HEK293 (cell line): ENCODE measurements at regions not wholly inside any gene's neighbourhood (a gene's known extent, or its start where the extent isn't known, plus 50 kb on each side); places are given as distances from the start of the nearest gene placed in this dataset.
"Not testable (repeated sequence)": the region's sequence is repeated elsewhere in the genome, so short reads cannot be mapped to it uniquely, and the experiment has no call there.

ENCODE experiments used
- CTCF ChIA-PET: fragments of 350-600 bp; formaldehyde crosslinking; extraction: SDS; loops from one replicate; lab custom pipeline; 2021; ENCODE audit warnings: antibody characterized with exemption; lab: Yijun Ruan, JAX
- POLR2A ChIA-PET: fragments of 300-600 bp; formaldehyde crosslinking; extraction: SDS; loops from one replicate; lab custom pipeline; 2020; ENCODE audit warnings: antibody characterized with exemption, inconsistent platforms; lab: Yijun Ruan, JAX
- H3K27ac ChIP-seq: fragments of 200-500 bp; sonication (Bioruptor generic); 2 replicates; pipeline ENCODE4 v1.5.1; 2014; ENCODE audit warnings: low read depth, low read length, control low read depth, inconsistent platforms; ENCODE audit errors: extremely low read depth
- H3K36me3 ChIP-seq, 2 experiments: fragments of 200-500 bp in 1 of 2; sonication (Bioruptor generic) in 1 of 2; 1 replicate in 1 of 2; 2 replicates in 1 of 2; pipeline ENCODE4 v1.5.1; 2014 to 2017; ENCODE audit warnings: inconsistent platforms in 2 of 2, low read length in 2 of 2; ENCODE audit not compliant: control insufficient read depth in 2 of 2, insufficient read depth in 1 of 2
- H3K4me1 ChIP-seq: fragments of 200-500 bp; sonication (Bioruptor generic); 2 replicates; pipeline ENCODE4 v1.5.1; 2014; ENCODE audit warnings: mild to moderate bottlenecking, low read length, inconsistent platforms; ENCODE audit not compliant: control insufficient read depth, insufficient read depth
- H3K4me3 ChIP-seq: 2 replicates; pipeline ENCODE4 v1.5.1; 2011; ENCODE audit warnings: low read depth, mild to moderate bottlenecking, control low read depth, low read length, moderate library complexity
- H3K9me3 ChIP-seq: fragments of 200-500 bp; sonication (Bioruptor generic); 2 replicates; pipeline ENCODE4 v1.5.1; 2014; ENCODE audit warnings: low read depth, low read length, inconsistent platforms; ENCODE audit not compliant: control insufficient read depth, insufficient read depth
- BCL6B ChIP-seq: fragments of 450-650 bp; formaldehyde crosslinking; IDR thresholded peaks from 2 replicates; pipeline ENCODE4 v1.5.1; 2017; ENCODE audit warnings: missing biosample characterization, missing genetic modification characterization
- EGR2 ChIP-seq: fragments of 450-650 bp; formaldehyde crosslinking; IDR thresholded peaks from 2 replicates; pipeline ENCODE4 v1.5.1; 2016; ENCODE audit warnings: low read depth, missing biosample characterization, missing genetic modification characterization
- GFI1B ChIP-seq: fragments of 450-650 bp; formaldehyde crosslinking; IDR thresholded peaks from 2 replicates; pipeline ENCODE4 v1.5.1; 2016; ENCODE audit warnings: missing biosample characterization, missing genetic modification characterization
- KLF1 ChIP-seq: fragments of 450-650 bp; formaldehyde crosslinking; IDR thresholded peaks from 2 replicates; pipeline ENCODE4 v1.5.1; 2016; ENCODE audit warnings: missing biosample characterization, missing genetic modification characterization
- PRDM10 ChIP-seq: fragments of 450-650 bp; formaldehyde crosslinking; IDR thresholded peaks from 2 replicates; pipeline ENCODE4 v1.5.1; 2016; ENCODE audit warnings: missing biosample characterization, missing genetic modification characterization
- RBAK ChIP-seq: fragments of 450-650 bp; formaldehyde crosslinking; IDR thresholded peaks from 2 replicates; pipeline ENCODE4 v1.5.1; 2016; ENCODE audit warnings: missing biosample characterization, missing genetic modification characterization
- TCF7L2 ChIP-seq: IDR thresholded peaks from 2 replicates; pipeline ENCODE4 v1.6.1; 2011; ENCODE audit warnings: low read depth, mild to moderate bottlenecking, inconsistent platforms, low read length, moderate library complexity, borderline replicate concordance
- WT1 ChIP-seq: fragments of 450-650 bp; formaldehyde crosslinking; IDR thresholded peaks from 2 replicates; pipeline ENCODE4 v1.5.1; 2016; ENCODE audit warnings: missing biosample characterization, missing genetic modification characterization
- ZFP69B ChIP-seq: fragments of 450-650 bp; formaldehyde crosslinking; IDR thresholded peaks from 2 replicates; pipeline ENCODE4 v1.5.1; 2016; ENCODE audit warnings: missing biosample characterization, missing genetic modification characterization
- ZNF146 ChIP-seq: fragments of 450-650 bp; formaldehyde crosslinking; IDR thresholded peaks from 2 replicates; pipeline ENCODE4 v1.5.1; 2016; ENCODE audit warnings: missing biosample characterization, missing genetic modification characterization
- ZNF157 ChIP-seq: fragments of 450-650 bp; formaldehyde crosslinking; IDR thresholded peaks from 2 replicates; pipeline ENCODE4 v1.5.1; 2016; ENCODE audit warnings: missing biosample characterization, missing genetic modification characterization
- ZNF555 ChIP-seq: fragments of 450-650 bp; formaldehyde crosslinking; conservative IDR thresholded peaks from 2 replicates; pipeline ENCODE4 v1.5.1; 2017; ENCODE audit warnings: missing biosample characterization, mild to moderate bottlenecking, missing genetic modification characterization, inconsistent platforms
- ZNF558 ChIP-seq: fragments of 450-650 bp; formaldehyde crosslinking; IDR thresholded peaks from 2 replicates; pipeline ENCODE4 v1.5.1; 2016; ENCODE audit warnings: missing biosample characterization, missing genetic modification characterization
- ZNF585B ChIP-seq: fragments of 450-650 bp; formaldehyde crosslinking; IDR thresholded peaks from 2 replicates; pipeline ENCODE4 v1.5.1; 2016; ENCODE audit warnings: missing biosample characterization, missing genetic modification characterization
- ZNF785 ChIP-seq: fragments of 450-650 bp; formaldehyde crosslinking; IDR thresholded peaks from 2 replicates; pipeline ENCODE4 v1.5.1; 2016; ENCODE audit warnings: missing biosample characterization, missing genetic modification characterization
- TF ChIP-seq, protein P1 (sequence below): fragments of 450-650 bp; formaldehyde crosslinking; IDR thresholded peaks from 2 replicates; pipeline ENCODE4 v1.5.1; 2016; ENCODE audit warnings: missing biosample characterization, missing genetic modification characterization
- TF ChIP-seq, protein P2 (sequence below): fragments of 450-650 bp; IDR thresholded peaks from 2 replicates; pipeline ENCODE4 v1.5.1; 2018; ENCODE audit warnings: missing biosample characterization, mild to moderate bottlenecking, missing genetic modification characterization

DNA sequence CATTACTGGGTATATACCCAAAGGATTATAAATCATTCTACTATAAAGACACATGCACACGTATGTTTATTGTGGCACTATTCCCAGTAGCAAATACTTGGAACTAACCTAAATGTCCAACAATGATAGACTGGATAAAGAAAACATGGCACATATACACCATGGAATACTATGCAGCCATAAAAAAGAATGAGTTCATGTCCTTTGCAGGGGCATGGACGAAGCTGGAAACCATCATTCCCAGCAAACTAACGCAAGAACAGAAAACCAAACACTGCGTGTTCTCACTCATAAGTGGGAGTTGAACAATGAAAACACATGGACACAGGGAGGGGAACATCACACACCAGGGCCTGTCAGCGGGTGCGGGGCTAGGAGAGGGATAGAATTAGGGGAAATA lies 114.5 kb upstream of the CHD1 start:
- peak; percentile 81 for TF ChIP-seq ZNF146 (tag by site-specific recombination)
- H3K4me1 ChIP-seq, H3K4me3 ChIP-seq, H3K9me3 ChIP-seq, POLR2A ChIA-PET, H3K36me3 ChIP-seq, H3K27ac ChIP-seq: not testable (repeated sequence)
- CTCF ChIA-PET, result interaction anchor here (0.7 kb wide), 1 partner anchor 234 kb away, joined by 3 read pairs; no protein-coding TSS in a partner anchor

GRCh38 chr5:99037668-99038067 lies 108.9 kb upstream of the CHD1 start:
- Histone ChIP-seq H3K27ac (no peak overlapping the region), H3K36me3 (no peaks in the 10 kb centered on the region), H3K9me3 (no peaks in the 10 kb centered on the region), H3K4me3 (no peak overlapping the region)
- TF ChIP-seq, protein P1, sequence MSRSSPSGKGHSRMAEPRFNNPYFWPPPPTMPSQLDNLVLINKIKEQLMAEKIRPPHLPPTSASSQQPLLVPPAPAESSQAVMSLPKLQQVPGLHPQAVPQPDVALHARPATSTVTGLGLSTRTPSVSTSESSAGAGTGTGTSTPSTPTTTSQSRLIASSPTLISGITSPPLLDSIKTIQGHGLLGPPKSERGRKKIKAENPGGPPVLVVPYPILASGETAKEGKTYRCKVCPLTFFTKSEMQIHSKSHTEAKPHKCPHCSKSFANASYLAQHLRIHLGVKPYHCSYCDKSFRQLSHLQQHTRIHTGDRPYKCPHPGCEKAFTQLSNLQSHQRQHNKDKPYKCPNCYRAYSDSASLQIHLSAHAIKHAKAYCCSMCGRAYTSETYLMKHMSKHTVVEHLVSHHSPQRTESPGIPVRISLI (tag by site-specific recombination), result no peak
- TF ChIP-seq ZNF157 (tag by site-specific recombination) (no peak), ZNF785 (tag by site-specific recombination) (no peak), GFI1B (no peak), ZNF585B (tag by site-specific recombination) (no peak), ZFP69B (tag by site-specific recombination) (peak; percentile 77; the same call in 1 of the 2 replicates), RBAK (tag by site-specific recombination) (no peak), ZNF558 (tag by site-specific recombination) (no peak), TCF7L2 (no peak), PRDM10 (0 out of 2 replicates have a peak, but pooled peaks have one; percentile 18), BCL6B (tag by site-specific recombination) (no peak), ZNF555 (tag by site-specific recombination) (no peak), WT1 (tag by site-specific recombination) (no peak), KLF1 (peak; percentile 42; the same call in 1 of the 2 replicates), EGR2 (tag by site-specific recombination) (no peak)
- TF ChIP-seq, protein P2, sequence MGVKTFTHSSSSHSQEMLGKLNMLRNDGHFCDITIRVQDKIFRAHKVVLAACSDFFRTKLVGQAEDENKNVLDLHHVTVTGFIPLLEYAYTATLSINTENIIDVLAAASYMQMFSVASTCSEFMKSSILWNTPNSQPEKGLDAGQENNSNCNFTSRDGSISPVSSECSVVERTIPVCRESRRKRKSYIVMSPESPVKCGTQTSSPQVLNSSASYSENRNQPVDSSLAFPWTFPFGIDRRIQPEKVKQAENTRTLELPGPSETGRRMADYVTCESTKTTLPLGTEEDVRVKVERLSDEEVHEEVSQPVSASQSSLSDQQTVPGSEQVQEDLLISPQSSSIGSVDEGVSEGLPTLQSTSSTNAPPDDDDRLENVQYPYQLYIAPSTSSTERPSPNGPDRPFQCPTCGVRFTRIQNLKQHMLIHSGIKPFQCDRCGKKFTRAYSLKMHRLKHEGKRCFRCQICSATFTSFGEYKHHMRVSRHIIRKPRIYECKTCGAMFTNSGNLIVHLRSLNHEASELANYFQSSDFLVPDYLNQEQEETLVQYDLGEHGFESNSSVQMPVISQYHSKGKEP, result no peak
- TF ChIP-seq, all 188 proteins: peak for 3
- ChIA-PET POLR2A (no interaction called here), CTCF (interaction anchor here (0.6 to 0.7 kb wide), 2 partner anchors 24 to 1739 kb away, joined by 3 read pairs; no protein-coding TSS in a partner anchor)
- H3K4me1 ChIP-seq, result no peaks in the 10 kb centered on the region
